HEK293 (cell line): ENCODE measurements at regions not wholly inside any gene's neighbourhood (a gene's known extent, or its start where the extent isn't known, plus 50 kb on each side); places are given as distances from the start of the nearest gene placed in this dataset.

Experiments
- CTCF ChIA-PET: fragments of 350-600 bp; formaldehyde crosslinking; extraction: SDS; loops from one replicate; lab custom pipeline; 2021; ENCODE audit warnings: antibody characterized with exemption; lab: Yijun Ruan, JAX
- POLR2A ChIA-PET: fragments of 300-600 bp; formaldehyde crosslinking; extraction: SDS; loops from one replicate; lab custom pipeline; 2020; ENCODE audit warnings: antibody characterized with exemption, inconsistent platforms; lab: Yijun Ruan, JAX
- H3K27ac ChIP-seq: fragments of 200-500 bp; sonication (Bioruptor generic); 2 replicates; pipeline ENCODE4 v1.5.1; 2014; ENCODE audit warnings: low read depth, low read length, control low read depth, inconsistent platforms; ENCODE audit errors: extremely low read depth
- H3K36me3 ChIP-seq, 2 experiments: fragments of 200-500 bp in 1 of 2; sonication (Bioruptor generic) in 1 of 2; 1 replicate in 1 of 2; 2 replicates in 1 of 2; pipeline ENCODE4 v1.5.1; 2014 to 2017; ENCODE audit warnings: inconsistent platforms in 2 of 2, low read length in 2 of 2; ENCODE audit not compliant: control insufficient read depth in 2 of 2, insufficient read depth in 1 of 2
- H3K4me1 ChIP-seq: fragments of 200-500 bp; sonication (Bioruptor generic); 2 replicates; pipeline ENCODE4 v1.5.1; 2014; ENCODE audit warnings: mild to moderate bottlenecking, low read length, inconsistent platforms; ENCODE audit not compliant: control insufficient read depth, insufficient read depth
- H3K4me3 ChIP-seq: 2 replicates; pipeline ENCODE4 v1.5.1; 2011; ENCODE audit warnings: low read depth, mild to moderate bottlenecking, control low read depth, low read length, moderate library complexity
- H3K9me3 ChIP-seq: fragments of 200-500 bp; sonication (Bioruptor generic); 2 replicates; pipeline ENCODE4 v1.5.1; 2014; ENCODE audit warnings: low read depth, low read length, inconsistent platforms; ENCODE audit not compliant: control insufficient read depth, insufficient read depth
- KLF16 ChIP-seq: fragments of 450-650 bp; formaldehyde crosslinking; IDR thresholded peaks from 2 replicates; pipeline ENCODE4 v1.5.1; 2017; ENCODE audit warnings: missing biosample characterization, missing genetic modification characterization
- MZF1 ChIP-seq: fragments of 450-650 bp; formaldehyde crosslinking; IDR thresholded peaks from 2 replicates; pipeline ENCODE4 v1.5.1; 2017; ENCODE audit warnings: missing biosample characterization, missing genetic modification characterization, borderline replicate concordance
- OVOL3 ChIP-seq: fragments of 450-650 bp; formaldehyde crosslinking; IDR thresholded peaks from 2 replicates; pipeline ENCODE4 v1.5.1; 2016; ENCODE audit warnings: missing biosample characterization, missing genetic modification characterization
- YY1 ChIP-seq: fragments of 450-650 bp; formaldehyde crosslinking; IDR thresholded peaks from 2 replicates; pipeline ENCODE4 v1.5.1; 2018; ENCODE audit warnings: missing biosample characterization, missing genetic modification characterization
- ZBTB20 ChIP-seq: fragments of 450-650 bp; formaldehyde crosslinking; IDR thresholded peaks from 2 replicates; pipeline ENCODE4 v1.5.1; 2016; ENCODE audit warnings: missing biosample characterization, missing genetic modification characterization
- ZNF157 ChIP-seq: fragments of 450-650 bp; formaldehyde crosslinking; IDR thresholded peaks from 2 replicates; pipeline ENCODE4 v1.5.1; 2016; ENCODE audit warnings: missing biosample characterization, missing genetic modification characterization
- ZNF174 ChIP-seq: fragments of 450-650 bp; formaldehyde crosslinking; IDR thresholded peaks from 2 replicates; pipeline ENCODE4 v1.5.0; 2017; ENCODE audit warnings: missing biosample characterization, mild to moderate bottlenecking, missing genetic modification characterization
- ZNF23 ChIP-seq: fragments of 450-650 bp; formaldehyde crosslinking; IDR thresholded peaks from 2 replicates; pipeline ENCODE4 v1.5.1; 2016; ENCODE audit warnings: missing biosample characterization, missing genetic modification characterization, borderline replicate concordance
- ZNF274 ChIP-seq, 2 experiments: fragments of 200-500 bp in 1 of 2; fragments of 450-650 bp in 1 of 2; sonication (Bioruptor generic) in 1 of 2; formaldehyde crosslinking in 1 of 2; IDR thresholded peaks; 2 replicates each; pipeline versions ENCODE4 v1.5.1 to v1.6.1; 2014 to 2016; ENCODE audit warnings: borderline replicate concordance in 1 of 2, inconsistent platforms in 1 of 2, low read length in 1 of 2, missing biosample characterization in 1 of 2, missing genetic modification characterization in 1 of 2
- ZNF530 ChIP-seq: fragments of 450-650 bp; formaldehyde crosslinking; IDR thresholded peaks from 2 replicates; pipeline ENCODE4 v1.5.1; 2016; ENCODE audit warnings: low read depth, missing biosample characterization, missing genetic modification characterization
- ZNF548 ChIP-seq: fragments of 450-650 bp; formaldehyde crosslinking; IDR thresholded peaks from 2 replicates; pipeline ENCODE4 v1.5.1; 2016; ENCODE audit warnings: missing biosample characterization, missing genetic modification characterization
- ZNF558 ChIP-seq: fragments of 450-650 bp; formaldehyde crosslinking; IDR thresholded peaks from 2 replicates; pipeline ENCODE4 v1.5.1; 2016; ENCODE audit warnings: missing biosample characterization, missing genetic modification characterization
- ZNF600 ChIP-seq: fragments of 450-650 bp; formaldehyde crosslinking; IDR thresholded peaks from 2 replicates; pipeline ENCODE4 v1.5.1; 2016; ENCODE audit warnings: missing biosample characterization, missing genetic modification characterization
- ZNF621 ChIP-seq: fragments of 450-650 bp; formaldehyde crosslinking; IDR thresholded peaks from 2 replicates; pipeline ENCODE4 v1.5.1; 2017; ENCODE audit warnings: missing biosample characterization, missing genetic modification characterization
- ZNF707 ChIP-seq: fragments of 450-650 bp; formaldehyde crosslinking; IDR thresholded peaks from 2 replicates; pipeline ENCODE4 v1.5.1; 2016; ENCODE audit warnings: missing biosample characterization, missing genetic modification characterization
- ZNF785 ChIP-seq: fragments of 450-650 bp; formaldehyde crosslinking; IDR thresholded peaks from 2 replicates; pipeline ENCODE4 v1.5.1; 2016; ENCODE audit warnings: missing biosample characterization, missing genetic modification characterization
- TF ChIP-seq, protein P1 (sequence below): fragments of 450-650 bp; formaldehyde crosslinking; conservative IDR thresholded peaks from 2 replicates; pipeline ENCODE4 v1.5.1; 2016; ENCODE audit warnings: low read depth, missing biosample characterization, missing genetic modification characterization
- TF ChIP-seq, protein P2 (sequence below): fragments of 450-650 bp; formaldehyde crosslinking; IDR thresholded peaks from 2 replicates; pipeline ENCODE4 v1.5.1; 2016; ENCODE audit warnings: missing biosample characterization, missing genetic modification characterization
- TF ChIP-seq, protein P3 (sequence below): fragments of 450-650 bp; formaldehyde crosslinking; IDR thresholded peaks from 2 replicates; pipeline ENCODE4 v1.5.1; 2016; ENCODE audit warnings: missing biosample characterization, missing genetic modification characterization, borderline replicate concordance
- TF ChIP-seq, protein P4 (sequence below): fragments of 450-650 bp; formaldehyde crosslinking; IDR thresholded peaks from 2 replicates; pipeline ENCODE4 v1.5.1; 2016; ENCODE audit warnings: missing biosample characterization, missing genetic modification characterization
- TF ChIP-seq, protein P5 (sequence below): fragments of 450-650 bp; formaldehyde crosslinking; IDR thresholded peaks from 2 replicates; pipeline ENCODE4 v1.5.1; 2017; ENCODE audit warnings: missing biosample characterization, missing genetic modification characterization

DNA sequence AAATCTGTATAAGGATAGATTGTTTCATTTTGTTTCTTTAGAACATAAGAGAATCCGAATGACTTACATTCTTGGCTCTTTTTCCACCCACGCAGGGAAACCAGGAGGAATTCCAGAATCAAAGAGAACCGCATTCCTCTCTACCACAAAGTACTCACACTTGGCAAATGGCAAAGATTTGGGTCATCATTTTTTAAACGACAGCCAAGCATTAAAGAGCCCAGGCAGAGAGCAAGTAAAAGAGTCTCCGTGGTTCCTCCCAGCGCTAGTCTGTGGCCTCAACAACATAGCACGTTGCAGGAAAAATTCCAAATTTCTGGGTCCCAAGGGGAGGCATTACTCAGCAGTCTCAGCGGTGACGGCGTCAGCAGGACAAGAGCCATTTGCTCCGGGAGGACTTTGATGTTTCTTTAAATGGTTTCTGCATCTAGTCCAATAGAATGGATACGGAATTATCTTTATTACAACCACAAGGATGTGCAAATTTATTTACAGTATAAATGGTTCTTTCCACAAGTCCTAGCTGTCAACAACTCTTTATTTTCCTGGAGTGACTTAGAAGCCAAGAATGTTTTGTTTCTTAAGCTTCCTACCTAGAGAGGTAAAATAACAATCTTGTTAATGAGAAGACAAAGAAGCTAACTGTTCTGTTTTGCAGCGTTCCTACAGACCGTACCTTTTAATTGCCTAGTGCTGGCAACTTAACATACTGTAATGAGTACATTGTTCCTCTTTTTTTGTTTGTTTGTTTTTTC, 232.5 kb downstream of the SKIDA1 start (continued):
- TF ChIP-seq, protein P1, sequence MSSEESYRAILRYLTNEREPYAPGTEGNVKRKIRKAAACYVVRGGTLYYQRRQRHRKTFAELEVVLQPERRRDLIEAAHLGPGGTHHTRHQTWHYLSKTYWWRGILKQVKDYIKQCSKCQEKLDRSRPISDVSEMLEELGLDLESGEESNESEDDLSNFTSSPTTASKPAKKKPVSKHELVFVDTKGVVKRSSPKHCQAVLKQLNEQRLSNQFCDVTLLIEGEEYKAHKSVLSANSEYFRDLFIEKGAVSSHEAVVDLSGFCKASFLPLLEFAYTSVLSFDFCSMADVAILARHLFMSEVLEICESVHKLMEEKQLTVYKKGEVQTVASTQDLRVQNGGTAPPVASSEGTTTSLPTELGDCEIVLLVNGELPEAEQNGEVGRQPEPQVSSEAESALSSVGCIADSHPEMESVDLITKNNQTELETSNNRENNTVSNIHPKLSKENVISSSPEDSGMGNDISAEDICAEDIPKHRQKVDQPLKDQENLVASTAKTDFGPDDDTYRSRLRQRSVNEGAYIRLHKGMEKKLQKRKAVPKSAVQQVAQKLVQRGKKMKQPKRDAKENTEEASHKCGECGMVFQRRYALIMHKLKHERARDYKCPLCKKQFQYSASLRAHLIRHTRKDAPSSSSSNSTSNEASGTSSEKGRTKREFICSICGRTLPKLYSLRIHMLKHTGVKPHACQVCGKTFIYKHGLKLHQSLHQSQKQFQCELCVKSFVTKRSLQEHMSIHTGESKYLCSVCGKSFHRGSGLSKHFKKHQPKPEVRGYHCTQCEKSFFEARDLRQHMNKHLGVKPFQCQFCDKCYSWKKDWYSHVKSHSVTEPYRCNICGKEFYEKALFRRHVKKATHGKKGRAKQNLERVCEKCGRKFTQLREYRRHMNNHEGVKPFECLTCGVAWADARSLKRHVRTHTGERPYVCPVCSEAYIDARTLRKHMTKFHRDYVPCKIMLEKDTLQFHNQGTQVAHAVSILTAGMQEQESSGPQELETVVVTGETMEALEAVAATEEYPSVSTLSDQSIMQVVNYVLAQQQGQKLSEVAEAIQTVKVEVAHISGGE (tag by site-specific recombination): no peak
- TF ChIP-seq, protein P2, sequence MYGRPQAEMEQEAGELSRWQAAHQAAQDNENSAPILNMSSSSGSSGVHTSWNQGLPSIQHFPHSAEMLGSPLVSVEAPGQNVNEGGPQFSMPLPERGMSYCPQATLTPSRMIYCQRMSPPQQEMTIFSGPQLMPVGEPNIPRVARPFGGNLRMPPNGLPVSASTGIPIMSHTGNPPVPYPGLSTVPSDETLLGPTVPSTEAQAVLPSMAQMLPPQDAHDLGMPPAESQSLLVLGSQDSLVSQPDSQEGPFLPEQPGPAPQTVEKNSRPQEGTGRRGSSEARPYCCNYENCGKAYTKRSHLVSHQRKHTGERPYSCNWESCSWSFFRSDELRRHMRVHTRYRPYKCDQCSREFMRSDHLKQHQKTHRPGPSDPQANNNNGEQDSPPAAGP: no peak
- TF ChIP-seq, protein P3, sequence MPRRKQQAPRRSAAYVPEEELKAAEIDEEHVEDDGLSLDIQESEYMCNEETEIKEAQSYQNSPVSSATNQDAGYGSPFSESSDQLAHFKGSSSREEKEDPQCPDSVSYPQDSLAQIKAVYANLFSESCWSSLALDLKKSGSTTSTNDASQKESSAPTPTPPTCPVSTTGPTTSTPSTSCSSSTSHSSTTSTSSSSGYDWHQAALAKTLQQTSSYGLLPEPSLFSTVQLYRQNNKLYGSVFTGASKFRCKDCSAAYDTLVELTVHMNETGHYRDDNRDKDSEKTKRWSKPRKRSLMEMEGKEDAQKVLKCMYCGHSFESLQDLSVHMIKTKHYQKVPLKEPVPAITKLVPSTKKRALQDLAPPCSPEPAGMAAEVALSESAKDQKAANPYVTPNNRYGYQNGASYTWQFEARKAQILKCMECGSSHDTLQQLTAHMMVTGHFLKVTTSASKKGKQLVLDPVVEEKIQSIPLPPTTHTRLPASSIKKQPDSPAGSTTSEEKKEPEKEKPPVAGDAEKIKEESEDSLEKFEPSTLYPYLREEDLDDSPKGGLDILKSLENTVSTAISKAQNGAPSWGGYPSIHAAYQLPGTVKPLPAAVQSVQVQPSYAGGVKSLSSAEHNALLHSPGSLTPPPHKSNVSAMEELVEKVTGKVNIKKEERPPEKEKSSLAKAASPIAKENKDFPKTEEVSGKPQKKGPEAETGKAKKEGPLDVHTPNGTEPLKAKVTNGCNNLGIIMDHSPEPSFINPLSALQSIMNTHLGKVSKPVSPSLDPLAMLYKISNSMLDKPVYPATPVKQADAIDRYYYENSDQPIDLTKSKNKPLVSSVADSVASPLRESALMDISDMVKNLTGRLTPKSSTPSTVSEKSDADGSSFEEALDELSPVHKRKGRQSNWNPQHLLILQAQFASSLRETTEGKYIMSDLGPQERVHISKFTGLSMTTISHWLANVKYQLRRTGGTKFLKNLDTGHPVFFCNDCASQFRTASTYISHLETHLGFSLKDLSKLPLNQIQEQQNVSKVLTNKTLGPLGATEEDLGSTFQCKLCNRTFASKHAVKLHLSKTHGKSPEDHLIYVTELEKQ: peak; percentile 59
- no peak for TF ChIP-seq ZNF274 (IDR thresholded peaks at IDR 0.05; ENCODE audit: low read length)
- no peak for TF ChIP-seq ZNF274 (tag by site-specific recombination; IDR thresholded peaks at IDR 0.05; ENCODE audit: borderline replicate concordance)
- TF ChIP-seq MZF1 (tag by site-specific recombination): peak; percentile 49; the same call in 1 of the 2 replicates
- TF ChIP-seq, protein P4, sequence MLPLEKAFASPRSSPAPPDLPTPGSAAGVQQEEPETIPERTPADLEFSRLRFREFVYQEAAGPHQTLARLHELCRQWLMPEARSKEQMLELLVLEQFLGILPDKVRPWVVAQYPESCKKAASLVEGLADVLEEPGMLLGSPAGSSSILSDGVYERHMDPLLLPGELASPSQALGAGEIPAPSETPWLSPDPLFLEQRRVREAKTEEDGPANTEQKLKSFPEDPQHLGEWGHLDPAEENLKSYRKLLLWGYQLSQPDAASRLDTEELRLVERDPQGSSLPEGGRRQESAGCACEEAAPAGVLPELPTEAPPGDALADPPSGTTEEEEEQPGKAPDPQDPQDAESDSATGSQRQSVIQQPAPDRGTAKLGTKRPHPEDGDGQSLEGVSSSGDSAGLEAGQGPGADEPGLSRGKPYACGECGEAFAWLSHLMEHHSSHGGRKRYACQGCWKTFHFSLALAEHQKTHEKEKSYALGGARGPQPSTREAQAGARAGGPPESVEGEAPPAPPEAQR (tag by site-specific recombination): no peak
- TF ChIP-seq ZNF558: peak; percentile 44; the same call in 1 of the 2 replicates
- peak; percentile 85 for TF ChIP-seq ZNF600 (tag by site-specific recombination)

DNA sequence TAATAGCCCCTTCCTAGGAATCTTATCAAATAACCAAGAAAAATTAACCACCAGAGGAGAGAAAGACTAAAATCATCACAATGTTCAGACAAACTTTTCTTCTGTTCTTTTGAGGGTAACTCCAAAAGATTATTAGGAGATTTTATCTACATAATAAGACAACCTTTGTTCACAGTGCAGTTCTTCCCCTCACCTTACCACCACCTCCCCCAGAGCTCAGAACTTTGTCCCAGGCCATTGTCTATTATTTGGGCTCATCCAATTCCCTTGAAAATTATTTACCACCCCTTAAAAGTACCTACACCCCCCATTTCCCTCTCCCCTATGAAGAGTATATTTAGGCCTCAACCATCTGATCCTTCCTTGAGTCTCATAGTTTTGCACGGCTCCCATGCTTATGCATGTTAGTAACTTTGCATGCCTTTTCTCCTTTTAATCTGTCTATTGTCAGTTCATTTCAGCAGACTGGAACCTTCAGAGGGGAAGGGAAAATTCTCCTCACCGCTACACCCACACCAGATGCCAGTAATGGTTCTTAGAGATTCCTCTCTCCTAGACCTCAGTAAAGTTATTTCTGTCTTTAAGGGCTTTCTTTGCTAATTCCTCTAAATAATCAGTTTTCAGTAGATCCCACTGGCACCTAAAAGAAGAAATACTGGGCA, 234.9 kb downstream of the SKIDA1 start:
- no peak for TF ChIP-seq ZNF785
- peak; percentile 99 for TF ChIP-seq ZNF530
- Histone ChIP-seq H3K9me3 (no peaks in the 10 kb centered on the region), H3K4me3 (no peak overlapping the region), H3K27ac (no peak overlapping the region), H3K4me1 (peaks cover 10% of the 10 kb centered on the region), H3K36me3 (no peaks in the 10 kb centered on the region)
- ChIA-PET POLR2A (interaction anchor here (0.7 kb wide), 1 partner anchor 54 kb away, joined by 5 read pairs; no protein-coding TSS in a partner anchor), CTCF (no interaction called here)

DNA sequence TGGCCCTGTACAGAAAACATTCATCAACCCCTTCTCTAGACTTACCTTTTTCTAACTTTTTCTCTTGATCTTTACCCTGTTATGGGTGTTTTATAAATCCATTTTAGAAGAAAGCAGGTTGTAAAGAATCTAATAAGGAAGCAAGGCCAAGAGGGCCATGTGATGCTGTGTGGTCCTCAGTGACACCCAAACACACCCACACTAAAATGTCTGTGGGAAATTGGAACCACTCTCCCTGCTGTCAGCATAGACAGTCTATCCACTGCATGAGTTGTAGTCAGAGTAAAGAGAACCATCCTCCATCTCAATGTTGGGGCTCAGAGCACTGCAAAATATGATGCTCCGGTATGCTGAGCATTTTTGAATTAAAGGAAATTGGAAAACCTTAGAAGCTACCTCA, 235.5 kb downstream of the SKIDA1 start:
- no peaks in the 10 kb centered on the region for H3K9me3 ChIP-seq
- POLR2A ChIA-PET: no interaction called here
- no peak overlapping the region for H3K4me3 ChIP-seq
- CTCF ChIA-PET: no interaction called here
- H3K27ac ChIP-seq: no peak overlapping the region
- H3K36me3 ChIP-seq: no peaks in the 10 kb centered on the region
- H3K4me1 ChIP-seq: peaks cover 10% of the 10 kb centered on the region
- TF ChIP-seq ZNF157 (tag by site-specific recombination): no peak
- TF ChIP-seq, protein P5, sequence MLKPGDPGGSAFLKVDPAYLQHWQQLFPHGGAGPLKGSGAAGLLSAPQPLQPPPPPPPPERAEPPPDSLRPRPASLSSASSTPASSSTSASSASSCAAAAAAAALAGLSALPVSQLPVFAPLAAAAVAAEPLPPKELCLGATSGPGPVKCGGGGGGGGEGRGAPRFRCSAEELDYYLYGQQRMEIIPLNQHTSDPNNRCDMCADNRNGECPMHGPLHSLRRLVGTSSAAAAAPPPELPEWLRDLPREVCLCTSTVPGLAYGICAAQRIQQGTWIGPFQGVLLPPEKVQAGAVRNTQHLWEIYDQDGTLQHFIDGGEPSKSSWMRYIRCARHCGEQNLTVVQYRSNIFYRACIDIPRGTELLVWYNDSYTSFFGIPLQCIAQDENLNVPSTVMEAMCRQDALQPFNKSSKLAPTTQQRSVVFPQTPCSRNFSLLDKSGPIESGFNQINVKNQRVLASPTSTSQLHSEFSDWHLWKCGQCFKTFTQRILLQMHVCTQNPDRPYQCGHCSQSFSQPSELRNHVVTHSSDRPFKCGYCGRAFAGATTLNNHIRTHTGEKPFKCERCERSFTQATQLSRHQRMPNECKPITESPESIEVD (tag by site-specific recombination): no peak
- no peak for TF ChIP-seq ZNF621
- TF ChIP-seq ZNF23: no peak
- no peak for TF ChIP-seq YY1 (tag by site-specific recombination)
- TF ChIP-seq ZNF707 (tag by site-specific recombination): no peak
- no peak for TF ChIP-seq ZNF548
- TF ChIP-seq ZNF174 (tag by site-specific recombination): no peak
- TF ChIP-seq ZBTB20: no peak
- TF ChIP-seq KLF16 (tag by site-specific recombination): no peak
- TF ChIP-seq OVOL3: no peak
